T follicular helper cell (primary cell): ENCODE measurements at regions not wholly inside any gene's neighbourhood (a gene's known extent, or its start where the extent isn't known, plus 50 kb on each side); places are given as distances from the start of the nearest gene placed in this dataset.

ENCODE experiments used
- DNase-seq: peaks from one replicate; pipeline ENCODE4 v3.0.0-alpha.2; 2020; ENCODE audit warnings: low read depth

GRCh38 chr2:194765723-194766122 lies 891.3 kb upstream of the SLC39A10 start:
- DNase-seq = no peak

- no peak for DNase-seq
Measured at GRCh38 chr2:194750926-194751325, 906.1 kb upstream of the SLC39A10 start.

DNA sequence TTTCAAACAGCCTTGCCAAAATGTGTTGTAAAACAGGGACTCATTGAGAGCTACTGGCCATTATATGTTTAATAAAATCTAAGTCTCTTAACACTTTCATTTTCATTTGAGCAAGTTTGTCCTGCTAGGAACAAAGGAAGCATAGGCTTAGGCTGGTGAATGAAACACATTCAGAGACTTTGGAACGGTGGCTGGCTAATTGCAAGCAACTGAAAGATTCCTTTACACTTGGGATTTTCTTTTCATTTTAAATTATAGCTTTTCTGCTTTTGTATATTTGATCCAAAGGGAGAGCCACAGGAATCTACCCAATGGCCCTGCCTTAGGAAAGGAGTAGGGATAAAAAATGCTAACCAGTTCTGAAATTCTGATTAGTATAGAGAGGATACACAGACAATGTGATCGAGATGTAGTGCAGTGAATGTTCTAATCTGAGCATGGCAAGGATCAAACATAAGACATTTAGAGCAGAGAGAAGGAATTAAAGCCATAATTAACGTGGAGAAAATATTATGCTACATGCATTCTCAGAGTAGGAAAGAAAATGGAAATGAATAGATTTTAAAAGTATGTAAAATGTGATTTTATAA lies 911.4 kb upstream of the SLC39A10 start:
- no peak for DNase-seq

- DNase-seq = no peak
Measured at GRCh38 chr2:194742706-194743105, 914.3 kb upstream of the SLC39A10 start.

DNA sequence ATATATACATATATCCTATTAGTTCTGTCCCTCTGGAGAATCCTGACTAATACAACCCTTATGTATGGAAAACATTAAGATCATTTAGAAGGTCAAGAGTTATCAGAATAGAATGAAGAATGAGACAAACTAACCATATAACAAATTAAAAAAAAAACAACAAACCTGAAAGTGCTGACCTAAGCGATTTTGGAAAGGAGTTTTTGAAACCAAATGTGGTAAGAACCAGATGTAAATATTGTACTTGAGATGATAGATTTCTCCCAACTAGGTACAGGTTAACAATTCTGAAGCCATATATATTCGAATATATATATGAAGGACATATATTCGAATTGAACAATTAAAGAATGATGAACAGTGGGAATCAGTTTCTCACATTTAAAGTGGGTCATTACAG lies 917.8 kb upstream of the SLC39A10 start:
- no peak for DNase-seq

GRCh38 chr2:194735837-194736542 lies 921.0 kb upstream of the SLC39A10 start:
- no peak for DNase-seq

- DNase-seq = no peak
Measured at GRCh38 chr2:194730266-194730665, 926.8 kb upstream of the SLC39A10 start.

DNA sequence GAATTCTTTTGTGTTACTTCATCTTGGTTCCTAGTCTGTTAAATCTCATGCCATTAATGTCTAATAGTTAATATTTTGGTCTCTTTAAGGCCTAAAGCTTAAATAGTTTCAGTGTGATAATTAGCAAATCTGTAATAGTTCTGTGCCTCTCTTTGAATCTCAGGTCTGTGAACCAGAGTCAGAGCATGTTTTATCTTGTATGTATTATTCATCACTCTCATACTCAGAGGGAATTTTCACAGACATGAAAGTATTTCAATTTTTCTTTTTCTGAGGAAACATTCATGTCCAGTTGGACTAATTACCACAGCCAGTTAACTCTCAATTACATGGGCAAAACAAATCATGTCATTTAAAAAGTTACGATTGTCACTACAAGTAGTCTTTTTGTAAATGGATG lies 931.9 kb upstream of the SLC39A10 start:
- no peak for DNase-seq

- DNase-seq = no peak
Measured at GRCh38 chr2:194723446-194723845, 933.6 kb upstream of the SLC39A10 start.

DNA sequence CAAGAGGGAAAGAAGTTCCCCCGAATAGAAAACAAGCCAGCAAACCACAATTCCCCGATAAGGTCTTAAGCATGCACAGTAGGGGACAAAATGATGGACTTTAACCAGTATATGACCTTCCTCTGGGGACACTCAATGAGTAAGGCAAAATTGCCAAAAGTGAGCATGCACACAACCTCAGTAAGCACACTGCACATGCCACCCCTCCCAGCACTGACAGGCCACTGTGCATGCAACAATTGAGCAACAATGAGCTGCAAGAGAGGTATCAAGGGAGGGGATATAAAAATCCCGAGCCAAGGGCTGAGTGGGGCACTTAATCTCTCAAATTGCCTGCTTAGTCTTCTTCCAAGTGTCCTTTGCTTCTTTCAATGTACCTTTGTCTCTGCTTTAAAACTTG lies 935.8 kb upstream of the SLC39A10 start:
- DNase-seq = no peak

- DNase-seq = no peak
Measured at GRCh38 chr2:194720462-194720861, 936.6 kb upstream of the SLC39A10 start.

DNA sequence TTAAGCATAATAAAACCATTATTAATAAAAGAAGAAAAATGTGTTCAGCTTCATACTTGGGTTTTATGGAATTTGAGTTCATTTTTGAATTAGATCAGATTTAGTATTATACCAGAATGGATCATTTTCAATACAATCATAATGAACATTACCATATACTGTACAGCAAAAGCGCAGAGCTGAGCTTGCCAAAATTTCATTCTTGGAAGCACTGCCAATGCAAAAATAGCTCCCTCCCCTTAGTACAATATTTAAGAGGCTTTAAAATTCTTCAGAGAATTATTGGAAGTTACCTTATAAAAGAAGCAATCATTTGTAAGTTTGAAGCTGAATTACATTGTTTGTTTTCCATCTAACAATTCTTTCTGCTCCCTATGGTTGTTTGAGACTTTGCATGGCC lies 938.1 kb upstream of the SLC39A10 start:
- no peak for DNase-seq

- DNase-seq = no peak
Measured at GRCh38 chr2:194714541-194714940, 942.5 kb upstream of the SLC39A10 start.

- DNase-seq = no peak
Measured at GRCh38 chr2:194709840-194710239, 947.2 kb upstream of the SLC39A10 start.

DNA sequence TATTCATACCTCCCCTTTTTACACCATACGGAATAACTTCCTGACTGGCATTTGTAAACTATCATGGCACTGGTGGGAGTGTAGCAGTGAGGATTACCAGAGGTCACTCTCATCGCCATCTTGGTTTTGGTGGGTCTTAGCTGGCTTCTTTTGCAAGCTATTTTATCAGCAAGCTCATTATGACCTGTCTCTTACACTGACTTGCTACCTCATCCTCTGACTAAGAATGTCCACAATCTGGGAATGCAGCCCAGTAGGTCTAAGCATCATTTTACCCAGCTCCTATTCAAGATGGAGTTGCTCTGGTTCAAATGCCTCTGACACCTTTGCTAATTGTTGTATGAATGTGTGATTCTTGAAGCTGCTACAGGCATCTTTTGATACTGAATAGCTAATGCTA lies 950.8 kb upstream of the SLC39A10 start:
- no peak for DNase-seq

- DNase-seq = no peak
Measured at GRCh38 chr2:194705398-194705797, 951.6 kb upstream of the SLC39A10 start.

DNA sequence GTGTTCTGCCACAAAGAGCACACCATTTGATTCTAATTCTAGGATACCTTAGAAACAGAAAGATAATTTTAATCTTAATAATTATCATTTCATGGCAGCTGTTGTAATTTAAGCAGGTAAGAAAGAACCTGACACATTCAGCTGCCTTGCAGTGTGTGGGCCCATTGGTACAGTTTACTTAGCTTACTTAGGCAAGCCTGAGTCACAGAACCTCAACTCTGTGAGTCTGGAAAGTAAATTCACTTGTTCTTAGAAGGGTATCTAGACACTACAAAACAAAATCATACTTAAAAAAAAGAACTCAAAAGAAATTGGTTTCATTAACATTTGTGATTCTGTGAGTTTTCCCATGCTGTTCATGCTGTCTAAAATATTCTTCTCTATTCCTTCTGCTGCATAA lies 956.3 kb upstream of the SLC39A10 start:
- DNase-seq = no peak

GRCh38 chr2:194700116-194700515 lies 956.9 kb upstream of the SLC39A10 start:
- DNase-seq = no peak

GRCh38 chr2:194698012-194698411 lies 959.0 kb upstream of the SLC39A10 start:
- DNase-seq = no peak

DNA sequence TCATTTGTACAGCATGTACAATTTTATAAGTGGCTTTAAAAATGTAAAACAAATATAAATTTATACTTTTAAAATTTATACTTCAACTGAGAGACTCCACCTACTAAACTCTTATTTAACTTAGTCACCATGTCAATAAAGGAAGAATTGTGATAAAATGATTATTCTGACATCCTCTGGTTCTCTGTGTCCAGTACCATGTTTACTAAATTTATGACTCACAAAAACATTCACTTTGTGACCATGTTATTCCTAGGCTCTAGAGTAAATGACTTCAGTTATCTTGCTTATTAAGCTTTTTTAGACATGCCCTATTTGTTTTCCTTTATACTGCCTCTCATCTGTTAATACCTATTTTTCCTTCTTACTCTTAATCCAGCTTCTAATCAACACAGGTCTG lies 959.6 kb upstream of the SLC39A10 start:
- DNase-seq = no peak

DNA sequence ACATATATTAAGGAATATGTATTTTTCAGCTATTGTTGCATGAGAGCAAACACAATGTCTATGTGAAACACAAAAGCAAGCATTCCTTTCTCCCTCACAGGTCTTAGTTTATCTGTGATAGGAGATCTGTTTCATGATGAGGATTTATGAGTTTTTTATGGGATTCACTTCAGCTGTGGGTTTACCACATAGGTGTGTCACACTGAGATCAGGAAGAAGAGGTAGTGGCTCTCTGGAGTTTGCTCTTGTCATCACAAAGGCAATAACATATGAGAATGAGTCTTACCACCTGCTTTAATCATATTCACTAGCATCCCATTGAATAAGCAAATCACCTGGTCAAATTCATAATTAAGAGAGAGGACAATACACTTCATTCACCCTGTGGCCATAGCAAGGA lies 960.3 kb upstream of the SLC39A10 start:
- DNase-seq = no peak

DNA sequence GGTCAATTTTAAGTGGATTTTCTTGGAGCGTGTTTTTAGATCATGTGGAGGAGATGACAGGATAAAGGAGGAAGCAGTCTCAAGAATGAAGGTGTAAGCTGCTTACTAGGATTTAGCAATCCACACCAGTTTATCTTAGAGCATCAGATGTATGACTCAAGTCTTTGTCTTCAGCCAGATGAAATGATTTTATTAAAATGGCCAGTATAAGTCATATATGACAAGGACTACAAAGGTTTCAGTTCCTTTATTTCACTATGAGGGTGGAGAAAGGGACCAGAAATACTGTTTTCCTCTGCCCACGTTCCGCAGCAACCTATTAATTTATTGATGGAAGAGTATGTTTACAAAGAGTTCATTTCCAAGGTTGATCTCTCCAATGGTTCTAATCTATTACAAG lies 970.5 kb upstream of the SLC39A10 start:
- no peak for DNase-seq

DNA sequence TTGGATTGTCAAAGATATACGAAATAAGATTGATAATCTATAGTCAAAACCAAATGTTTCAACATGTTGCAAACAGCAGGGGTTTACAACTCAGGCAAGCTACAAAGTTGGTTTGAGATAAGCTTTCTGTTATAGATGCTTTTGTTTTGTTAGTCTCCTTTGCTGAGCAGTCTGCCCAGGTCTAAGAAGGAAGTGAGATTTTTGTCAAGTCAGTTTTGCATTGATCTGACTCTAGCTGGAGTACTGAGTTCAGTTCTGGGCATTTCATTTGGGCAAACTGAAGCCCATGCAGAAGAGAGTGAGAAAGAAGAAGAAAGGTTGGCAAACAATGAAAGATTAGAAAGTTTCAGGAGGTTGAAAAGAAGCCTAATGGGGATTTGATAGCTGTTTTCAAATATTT lies 983.0 kb upstream of the SLC39A10 start:
- no peak for DNase-seq

GRCh38 chr2:194672994-194673393 lies 984.0 kb upstream of the SLC39A10 start:
- DNase-seq = no peak
